Mucosa of descending colon (tissue), 3 donors: ENCODE measurements at regions not wholly inside any gene's neighbourhood (a gene's known extent, or its start where the extent isn't known, plus 50 kb on each side); places are given as distances from the start of the nearest gene placed in this dataset.

Source experiments
- ATAC-seq: fragments of 200-7000 bp; cut with Tn5 transposase; one replicate; pipeline ENCODE4 v1.9.1; 2020; ENCODE audit warnings: mild to moderate bottlenecking, moderate library complexity
- DNase-seq, 3 donors: peaks; one replicate each; pipeline ENCODE4 v3.0.0-alpha.2; 2020
- H3K36me3 ChIP-seq: fragments of 200-600 bp; one replicate; pipeline ENCODE4 v1.8.0; 2021; ENCODE audit warnings: low read depth, mild to moderate bottlenecking
- H3K4me1 ChIP-seq: fragments of 200-600 bp; one replicate; pipeline ENCODE4 v1.8.0; 2021; ENCODE audit warnings: low read depth, mild to moderate bottlenecking
- H3K4me3 ChIP-seq: fragments of 200-600 bp; one replicate; pipeline ENCODE4 v1.8.0; 2021; ENCODE audit warnings: mild to moderate bottlenecking
- H3K9me3 ChIP-seq: fragments of 200-600 bp; one replicate; pipeline ENCODE4 v1.8.0; 2021; ENCODE audit warnings: mild to moderate bottlenecking
- CTCF ChIP-seq: fragments of 200-600 bp; IDR thresholded peaks from one replicate; pipeline ENCODE4 v1.8.0; 2022; ENCODE audit warnings: antibody characterized with exemption, mild to moderate bottlenecking
- intact Hi-C, 2 donors: fragments of 100-400 bp; cut with DNase I in 1 of 2; cut with micrococcal nuclease in 1 of 2; formaldehyde crosslinking; loops; one replicate each; pipeline versions ENCODE4 v1.11.0 to v1.11.1; 2022; cut with DNase I, micrococcal nuclease
- donor health status: DM: no; HTN: no; CAD: no; lungs with moderate emphysema.
- donor health status: DM: no; HTN: no; CAD: no.
- donor health status: DM: no; HTN: yes; CAD: no.

GRCh38 chr5:117060099-117060498 lies 485.5 kb upstream of the SEMA6A start:
- intact Hi-C loops, result no loop called here
- no peak for TF ChIP-seq CTCF
- ATAC-seq (no peak), DNase-seq (no peak)
- H3K9me3 ChIP-seq, result no peaks in the 10 kb centered on the region
- no peaks in the 10 kb centered on the region for H3K36me3 ChIP-seq
- H3K4me1 ChIP-seq, result no peaks in the 10 kb centered on the region
- H3K4me3 ChIP-seq, result no peak overlapping the region

GRCh38 chr5:117058740-117059139 lies 484.1 kb upstream of the SEMA6A start:
- no peak for TF ChIP-seq CTCF
- ATAC-seq (no peak), DNase-seq (no peak)
- intact Hi-C loops, result no loop called here
- Histone ChIP-seq H3K4me3 (no peak overlapping the region), H3K36me3 (no peaks in the 10 kb centered on the region), H3K4me1 (no peaks in the 10 kb centered on the region), H3K9me3 (no peaks in the 10 kb centered on the region)

GRCh38 chr5:117055517-117055916 lies 480.9 kb upstream of the SEMA6A start:
- H3K9me3 ChIP-seq, result no peaks in the 10 kb centered on the region
- H3K36me3 ChIP-seq, result no peaks in the 10 kb centered on the region
- DNase-seq (no peak), ATAC-seq (no peak)
- intact Hi-C loops, result no loop called here
- no peak overlapping the region for H3K4me3 ChIP-seq
- no peak for TF ChIP-seq CTCF
- H3K4me1 ChIP-seq, result no peaks in the 10 kb centered on the region

- intact Hi-C loops, result no loop called here
- peak; percentile 52 for ATAC-seq
- Histone ChIP-seq H3K4me1 (no peaks in the 10 kb centered on the region), H3K36me3 (no peaks in the 10 kb centered on the region), H3K9me3 (no peaks in the 10 kb centered on the region), H3K4me3 (no peak overlapping the region)
- no peak for DNase-seq
- TF ChIP-seq CTCF, result no peak
Observed at GRCh38 chr5:117054911-117055310, 480.3 kb upstream of the SEMA6A start.

DNA sequence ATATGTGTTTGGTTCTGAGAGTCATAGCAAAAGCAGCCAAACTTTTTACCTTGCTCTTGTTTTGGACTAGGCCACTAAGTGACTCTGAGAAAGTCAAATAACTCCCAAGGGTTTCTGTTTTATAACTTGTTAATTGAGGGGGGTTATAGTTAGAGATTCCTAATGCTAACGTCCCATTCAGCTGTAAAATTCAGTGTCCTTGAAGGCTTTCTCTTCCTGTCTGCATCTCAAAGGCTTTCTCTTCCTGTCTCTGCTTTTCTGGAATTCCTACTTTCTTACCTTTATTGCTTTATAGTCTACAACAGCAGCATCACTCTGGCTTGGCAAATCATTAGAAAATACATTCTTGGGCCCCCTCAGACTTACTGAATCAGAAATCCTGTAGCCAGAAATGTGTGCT lies 479.5 kb upstream of the SEMA6A start:
- Histone ChIP-seq H3K9me3 (no peaks in the 10 kb centered on the region), H3K36me3 (no peaks in the 10 kb centered on the region), H3K4me3 (no peak overlapping the region), H3K4me1 (no peaks in the 10 kb centered on the region)
- TF ChIP-seq CTCF, result no peak
- no peak for ATAC-seq
- DNase-seq, result no peak
- intact Hi-C loops, result no loop called here

GRCh38 chr5:117041926-117042595 lies 467.4 kb upstream of the SEMA6A start:
- no peak for DNase-seq
- no peaks in the 10 kb centered on the region for H3K9me3 ChIP-seq
- intact Hi-C loops, result no loop called here
- H3K4me1 ChIP-seq, result no peaks in the 10 kb centered on the region
- H3K4me3 ChIP-seq, result no peak overlapping the region
- no peak for TF ChIP-seq CTCF
- H3K36me3 ChIP-seq, result no peaks in the 10 kb centered on the region
- ATAC-seq, result no peak
